ENCODE measurements at regions not wholly inside any gene's neighbourhood (a gene's known extent, or its start where the extent isn't known, plus 50 kb on each side); places are given as distances from the start of the nearest gene placed in this dataset.
"Not testable (repeated sequence)": the region's sequence is repeated elsewhere in the genome, so short reads cannot be mapped to it uniquely, and the experiment has no call there.

- no peak for DNase-seq (ENCODE audit: low read depth)
Measured at GRCh38 chr3:13194285-13195209, 121.3 kb upstream of the IQSEC1 start.

GRCh38 chr3:13193320-13194284 lies 120.4 kb upstream of the IQSEC1 start:
- no peak for DNase-seq (ENCODE audit: low read depth)

- DNase-seq (ENCODE audit: low read depth), result no peak
Measured at GRCh38 chr3:13192471-13193213, 119.4 kb upstream of the IQSEC1 start.

GRCh38 chr3:13191016-13191415 lies 117.8 kb upstream of the IQSEC1 start:
- DNase-seq (ENCODE audit: low read depth), result no peak

GRCh38 chr3:13190378-13190765 lies 117.1 kb upstream of the IQSEC1 start:
- no peak for DNase-seq (ENCODE audit: low read depth)

- peak; percentile 8 for DNase-seq (ENCODE audit: low read depth)
Measured at GRCh38 chr3:13189639-13190377, 116.6 kb upstream of the IQSEC1 start.

GRCh38 chr3:13188975-13189374 lies 115.7 kb upstream of the IQSEC1 start:
- no peak for DNase-seq (ENCODE audit: low read depth)

- DNase-seq (ENCODE audit: low read depth), result no peak
Measured at GRCh38 chr3:13188181-13188779, 115.1 kb upstream of the IQSEC1 start.

GRCh38 chr3:13187593-13187992 lies 114.4 kb upstream of the IQSEC1 start:
- no peak for DNase-seq (ENCODE audit: low read depth)

- DNase-seq (ENCODE audit: low read depth), result no peak
Measured at GRCh38 chr3:13186435-13186815, 113.2 kb upstream of the IQSEC1 start.

GRCh38 chr3:13185737-13186434 lies 112.7 kb upstream of the IQSEC1 start:
- DNase-seq (ENCODE audit: low read depth), result no peak

- DNase-seq (ENCODE audit: low read depth), result not testable (repeated sequence)
Measured at GRCh38 chr3:13179582-13180210, 106.5 kb upstream of the IQSEC1 start.

- no peak for DNase-seq (ENCODE audit: low read depth)
Measured at GRCh38 chr3:13179181-13179580, 106.0 kb upstream of the IQSEC1 start.

GRCh38 chr3:13178107-13178506 lies 104.9 kb upstream of the IQSEC1 start:
- no peak for DNase-seq (ENCODE audit: low read depth)

GRCh38 chr3:13177641-13178040 lies 104.4 kb upstream of the IQSEC1 start:
- DNase-seq (ENCODE audit: low read depth), result no peak

- DNase-seq (ENCODE audit: low read depth), result no peak
Measured at GRCh38 chr3:13177236-13177635, 104.0 kb upstream of the IQSEC1 start.

- DNase-seq (ENCODE audit: low read depth), result no peak
Measured at GRCh38 chr3:13176445-13176844, 103.2 kb upstream of the IQSEC1 start.

GRCh38 chr3:13174803-13175135 lies 101.5 kb upstream of the IQSEC1 start:
- no peak for DNase-seq (ENCODE audit: low read depth)

GRCh38 chr3:13174011-13174802 lies 101.0 kb upstream of the IQSEC1 start:
- DNase-seq (ENCODE audit: low read depth), result no peak
